ENCODE measurements at regions not wholly inside any gene's neighbourhood (a gene's known extent, or its start where the extent isn't known, plus 50 kb on each side); places are given as distances from the start of the nearest gene placed in this dataset.

DNA sequence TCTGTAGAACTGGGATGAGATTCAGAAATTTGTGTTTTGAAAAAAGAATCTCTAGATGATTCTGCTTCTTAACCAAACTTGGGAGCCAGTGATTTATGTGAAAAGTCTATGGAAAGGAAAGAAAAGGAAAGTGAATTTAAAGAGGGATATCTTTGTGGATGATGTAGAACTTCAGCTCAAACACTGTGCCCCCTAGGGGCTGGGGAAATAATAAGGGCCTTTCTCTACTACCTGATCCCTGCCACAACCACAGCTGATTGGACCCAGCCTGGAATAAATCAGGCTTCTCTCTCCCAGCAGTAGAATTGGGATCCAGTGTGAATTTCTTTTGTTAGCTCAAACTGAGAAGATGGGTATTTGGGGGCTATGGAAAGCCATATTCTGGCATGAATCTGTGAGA lies 155.0 kb downstream of the PRELID2 start:
- TF ChIP-seq EZH2 (IDR thresholded peaks at IDR 0.05) (no peak), POLR2AphosphoS5 (IDR thresholded peaks at IDR 0.05; ENCODE audit: borderline replicate concordance, low read depth, low read length) (no peak), FOXP2 (optimal IDR thresholded peaks at IDR 0.05; ENCODE audit: control extremely low read depth, extremely low read length, insufficient read depth) (no peak)

All from SK-N-MC (cell line).